ENCODE measurements at regions not wholly inside any gene's neighbourhood (a gene's known extent, or its start where the extent isn't known, plus 50 kb on each side); places are given as distances from the start of the nearest gene placed in this dataset.

- TF ChIP-seq CTCF (IDR thresholded peaks at IDR 0.05): no peak
- TF ChIP-seq POLR2A (IDR thresholded peaks at IDR 0.05): no peak
These were observed 456.0 kb upstream of the PKN2 start for GRCh38 chr1:88228114-88228513.

Measured in body of pancreas (tissue), 4 donors.